Stomach (tissue), 8 donors: ENCODE measurements at regions not wholly inside any gene's neighbourhood (a gene's known extent, or its start where the extent isn't known, plus 50 kb on each side); places are given as distances from the start of the nearest gene placed in this dataset.
"Not testable (repeated sequence)": the region's sequence is repeated elsewhere in the genome, so short reads cannot be mapped to it uniquely, and the experiment has no call there.

Source experiments
- DNase-seq, 2 donors: peaks; one replicate each; pipeline versions ENCODE4 v3.0.0 to v3.0.0-alpha.2; 2013 to 2019
- H3K27ac ChIP-seq, 5 donors: fragments of 200-600 bp in 4 of 5; sonication (generic) in 4 of 5; one replicate each; pipeline ENCODE4 v1.5.1; 2013 to 2019; ENCODE audit warnings: mild to moderate bottlenecking in 1 of 5, moderate library complexity in 1 of 5
- H3K27me3 ChIP-seq, 3 donors: fragments of 200-600 bp; sonication (generic); one replicate each; pipeline ENCODE4 v1.5.1; 2017 to 2019; ENCODE audit warnings: mixed run types in 1 of 3
- H3K36me3 ChIP-seq, 4 donors: fragments of 200-600 bp; sonication (generic); 1 replicate in 3 of 4; 2 replicates in 1 of 4; pipeline ENCODE4 v1.5.1; 2016 to 2019
- H3K4me1 ChIP-seq, 4 donors: fragments of 200-600 bp; sonication (generic); one replicate each; pipeline ENCODE4 v1.5.1; 2016 to 2019
- H3K4me3 ChIP-seq, 4 donors: fragments of 200-600 bp; sonication (generic) in 3 of 4; one replicate each; pipeline ENCODE4 v1.5.1; 2016 to 2019; ENCODE audit warnings: mild to moderate bottlenecking in 1 of 4
- H3K9me3 ChIP-seq, 4 donors: fragments of 200-600 bp; sonication (generic); one replicate each; pipeline ENCODE4 v1.5.1; 2016 to 2019
- CTCF ChIP-seq, 7 experiments: fragments of 450-650 bp in 4 of 7; fragments of 200-600 bp in 3 of 7; sonication (generic) in 3 of 7; IDR thresholded peaks; one replicate each; pipeline ENCODE4 v1.5.1; 2016 to 2019; ENCODE audit warnings: antibody characterized with exemption in 7 of 7, control low read depth in 2 of 7, mild to moderate bottlenecking in 1 of 7
- EP300 ChIP-seq: sonication (generic); formaldehyde crosslinking; IDR thresholded peaks from one replicate; pipeline ENCODE4 v1.6.1; 2017; ENCODE audit warnings: antibody characterized with exemption
- POLR2A ChIP-seq, 4 donors: fragments of 450-650 bp; IDR thresholded peaks; one replicate each; pipeline ENCODE4 v1.6.1; 2016; ENCODE audit warnings: antibody characterized with exemption in 4 of 4, control low read depth in 2 of 4, mild to moderate bottlenecking in 1 of 4, moderate library complexity in 1 of 4
- POLR2AphosphoS5 ChIP-seq, 3 donors: sonication (generic); formaldehyde crosslinking; IDR thresholded peaks; one replicate each; pipeline ENCODE4 v1.6.1; 2016; ENCODE audit warnings: antibody characterized with exemption in 3 of 3
- WGBS, 5 donors: extraction: QIAGEN DNeasy Blood & Tissue Kit in 3 of 5; methylation state at CpG; one replicate each; pipeline versions ENCODE4 v1.1.5 to v1.1.7; 2013 to 2018; 5-methylcytosine and 5-hydroxymethylcytosine counted together
- intact Hi-C: fragments of 100-400 bp; cut with DNase I; formaldehyde crosslinking; loops from one replicate; pipeline ENCODE4 v1.15.1; 2023; ENCODE audit warnings: low total_unique reads
- donor health status: healthy with polysubstance abuse.
- donor health status: Bipolar disorder and iron deficiency.
- donor health status: healthy.

GRCh38 chr16:50491516-50491915 is 56.7 kb upstream of the NKD1 start:
- H3K27ac ChIP-seq = no peak overlapping the region
- 82 to 92% (median 89%) methylated on average over 8 of the region's 8 CpGs for WGBS, 5 donors
- no peak overlapping the region for H3K4me3 ChIP-seq
- peak in 1 of 2 donors; percentile 3 for DNase-seq
- no peaks in the 10 kb centered on the region for H3K36me3 ChIP-seq
- no peaks in the 10 kb centered on the region for H3K4me1 ChIP-seq
- H3K27me3 ChIP-seq = no peaks in the 10 kb centered on the region
- no peaks in the 10 kb centered on the region for H3K9me3 ChIP-seq
- no peak for TF ChIP-seq POLR2AphosphoS5 (IDR thresholded peaks at IDR 0.05)
- no peak for TF ChIP-seq POLR2A (IDR thresholded peaks at IDR 0.05)
- TF ChIP-seq EP300 = no peak
- no peak for TF ChIP-seq CTCF (IDR thresholded peaks at IDR 0.05)
- intact Hi-C loops = no loop called here

DNA sequence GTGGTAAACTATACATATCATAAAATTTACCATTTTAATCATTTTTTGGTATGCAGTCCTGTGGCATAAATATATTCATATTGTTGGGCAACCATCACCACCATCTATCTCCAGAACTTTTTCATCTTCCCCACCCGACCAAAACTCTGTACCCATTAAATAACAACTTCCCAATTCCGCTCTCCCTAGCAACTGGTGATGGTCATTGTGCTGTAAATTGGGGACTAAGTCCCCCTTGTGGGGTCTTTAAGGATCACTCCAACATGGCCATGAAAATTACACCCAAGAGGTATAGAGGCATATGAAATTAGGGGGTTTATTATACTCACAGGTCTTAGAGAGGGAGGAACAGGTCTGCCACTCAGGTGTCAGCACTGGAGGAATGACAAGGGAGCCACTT is 57.4 kb upstream of the NKD1 start:
- Histone ChIP-seq H3K4me3 (no peak overlapping the region), H3K9me3 (no peaks in the 10 kb centered on the region), H3K4me1 (no peaks in the 10 kb centered on the region), H3K36me3 (no peaks in the 10 kb centered on the region), H3K27me3 (no peaks in the 10 kb centered on the region), H3K27ac (no peak overlapping the region)
- no peak for DNase-seq
- TF ChIP-seq CTCF (IDR thresholded peaks at IDR 0.05) (no peak), POLR2AphosphoS5 (IDR thresholded peaks at IDR 0.05) (no peak), POLR2A (IDR thresholded peaks at IDR 0.05) (no peak), EP300 (no peak)
- intact Hi-C loops = no loop called here
- 87 to 93% (median 91%) methylated on average over 2 of the region's 2 CpGs for WGBS, 5 donors

DNA sequence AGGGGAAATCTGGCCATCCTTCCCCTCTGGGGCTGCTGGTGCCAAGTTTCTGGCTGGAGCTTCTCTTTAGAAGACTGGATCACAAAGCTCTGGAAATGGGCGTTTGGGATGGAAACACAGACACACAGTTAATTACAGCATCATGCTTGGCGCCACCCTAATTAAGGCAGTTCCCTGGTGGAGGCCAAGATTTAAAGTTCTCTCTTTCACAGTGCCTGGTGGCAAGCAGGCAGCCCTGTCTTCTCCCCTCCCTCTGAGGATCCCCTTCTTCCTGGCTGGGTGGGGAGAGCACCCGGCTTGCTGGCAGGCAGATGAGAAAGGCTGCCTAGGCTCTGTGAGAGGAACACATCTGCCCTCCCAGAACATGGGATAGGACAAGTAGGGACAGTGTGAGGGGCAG is 59.0 kb upstream of the NKD1 start:
- WGBS, 5 donors = 49 to 78% (median 67%) methylated on average over 3 of the region's 3 CpGs
- no peak overlapping the region for H3K27ac ChIP-seq
- H3K27me3 ChIP-seq = no peaks in the 10 kb centered on the region
- intact Hi-C loops = no loop called here
- TF ChIP-seq CTCF (IDR thresholded peaks at IDR 0.05) = no peak
- TF ChIP-seq EP300 = no peak
- TF ChIP-seq POLR2AphosphoS5 (IDR thresholded peaks at IDR 0.05) = no peak
- TF ChIP-seq POLR2A (IDR thresholded peaks at IDR 0.05) = no peak
- peaks cover 0 to 6% (median 0%) of the 10 kb centered on the region in 4 donors for H3K9me3 ChIP-seq
- DNase-seq = no peak
- H3K4me3 ChIP-seq = no peak overlapping the region
- H3K4me1 ChIP-seq = no peaks in the 10 kb centered on the region
- H3K36me3 ChIP-seq = no peaks in the 10 kb centered on the region

- TF ChIP-seq CTCF (IDR thresholded peaks at IDR 0.05) (no peak), POLR2AphosphoS5 (IDR thresholded peaks at IDR 0.05) (no peak)
- no peaks in the 10 kb centered on the region for H3K36me3 ChIP-seq
- no peak overlapping the region for H3K4me3 ChIP-seq
- no peaks in the 10 kb centered on the region for H3K4me1 ChIP-seq
- 55 to 75% (median 69%) methylated on average over 5 of the region's 5 CpGs for WGBS, 5 donors
- H3K27ac ChIP-seq = no peak overlapping the region
- intact Hi-C loops = no loop called here
- DNase-seq = no peak
- H3K27me3 ChIP-seq = no peaks in the 10 kb centered on the region
- peaks cover 0 to 9% (median 0%) of the 10 kb centered on the region in 4 donors for H3K9me3 ChIP-seq
These were observed 60.7 kb upstream of the NKD1 start for GRCh38 chr16:50487528-50487927.

- H3K36me3 ChIP-seq, DNase-seq, H3K4me1 ChIP-seq, H3K9me3 ChIP-seq, intact Hi-C loops, H3K27me3 ChIP-seq, H3K27ac ChIP-seq, H3K4me3 ChIP-seq: not testable (repeated sequence)
These were observed 62.0 kb upstream of the NKD1 start for GRCh38 chr16:50486162-50486561.
